DMS79 treated with DMSO at 0.1 percent for 48 hours (cell line): ENCODE measurements at regions not wholly inside any gene's neighbourhood (a gene's known extent, or its start where the extent isn't known, plus 50 kb on each side); places are given as distances from the start of the nearest gene placed in this dataset.
"Not testable (repeated sequence)": the region's sequence is repeated elsewhere in the genome, so short reads cannot be mapped to it uniquely, and the experiment has no call there.

Experiments used
- DNase-seq: peaks from one replicate; lab custom pipeline; 2025; lab: John Stamatoyannopoulos, UW

- no peak for DNase-seq
Observed at GRCh38 chr7:13715534-13715933, 273.9 kb downstream of the ETV1 start.

GRCh38 chr7:13717031-13717430 is 272.4 kb downstream of the ETV1 start:
- DNase-seq: no peak

GRCh38 chr7:13724191-13724976 is 265.1 kb downstream of the ETV1 start:
- DNase-seq: no peak

GRCh38 chr7:13724977-13725566 is 264.4 kb downstream of the ETV1 start:
- no peak for DNase-seq

- DNase-seq: no peak
Observed at GRCh38 chr7:13725591-13725990, 263.9 kb downstream of the ETV1 start.

GRCh38 chr7:13727279-13727678 is 262.2 kb downstream of the ETV1 start:
- DNase-seq: no peak

- no peak for DNase-seq
Observed at GRCh38 chr7:13727751-13728150, 261.7 kb downstream of the ETV1 start.

GRCh38 chr7:13728430-13728829 is 261.0 kb downstream of the ETV1 start:
- not testable (repeated sequence) for DNase-seq

GRCh38 chr7:13731643-13732042 is 257.8 kb downstream of the ETV1 start:
- no peak for DNase-seq

- DNase-seq: no peak
Observed at GRCh38 chr7:13737563-13737962, 251.9 kb downstream of the ETV1 start.

- DNase-seq: no peak
Observed at GRCh38 chr7:13742126-13742525, 247.3 kb downstream of the ETV1 start.

- no peak for DNase-seq
Observed at GRCh38 chr7:13742811-13743210, 246.7 kb downstream of the ETV1 start.

GRCh38 chr7:13743226-13743625 is 246.2 kb downstream of the ETV1 start:
- no peak for DNase-seq

- DNase-seq: no peak
Observed at GRCh38 chr7:13745530-13745929, 243.9 kb downstream of the ETV1 start.

GRCh38 chr7:13748998-13749397 is 240.5 kb downstream of the ETV1 start:
- DNase-seq: no peak

- no peak for DNase-seq
Observed at GRCh38 chr7:13749636-13750035, 239.8 kb downstream of the ETV1 start.

GRCh38 chr7:13751766-13752165 is 237.7 kb downstream of the ETV1 start:
- no peak for DNase-seq

- no peak for DNase-seq
Observed at GRCh38 chr7:13757841-13758240, 231.6 kb downstream of the ETV1 start.

GRCh38 chr7:13765853-13766252 is 223.6 kb downstream of the ETV1 start:
- DNase-seq: not testable (repeated sequence)

GRCh38 chr7:13770305-13770704 is 219.2 kb downstream of the ETV1 start:
- DNase-seq: no peak

GRCh38 chr7:13774976-13775375 is 214.5 kb downstream of the ETV1 start:
- no peak for DNase-seq

- no peak for DNase-seq
Observed at GRCh38 chr7:13777242-13777641, 212.2 kb downstream of the ETV1 start.

- no peak for DNase-seq
Observed at GRCh38 chr7:13778967-13779366, 210.5 kb downstream of the ETV1 start.

- DNase-seq: no peak
Observed at GRCh38 chr7:13790611-13791010, 198.9 kb downstream of the ETV1 start.
